Body of pancreas (tissue), 4 donors: ENCODE measurements at regions not wholly inside any gene's neighbourhood (a gene's known extent, or its start where the extent isn't known, plus 50 kb on each side); places are given as distances from the start of the nearest gene placed in this dataset.
A peak's percentile ranks its signal among the peaks of the same experiment; 100 is the strongest.

Experiments used
- ATAC-seq: fragments of 150-250 bp; one replicate; pipeline ENCODE4 v1.9.1; 2016
- DNase-seq, 4 donors: peaks; one replicate each; pipeline ENCODE4 v3.0.0-alpha.2; 2019
- H3K27ac ChIP-seq, 4 donors: fragments of 200-600 bp; sonication (generic); 1 replicate in 3 of 4; 2 replicates in 1 of 4; pipeline versions ENCODE4 v1.5.1 to v1.6.1; 2016 to 2019; ENCODE audit warnings: mild to moderate bottlenecking in 1 of 4, mixed read lengths in 1 of 4, moderate library complexity in 1 of 4
- H3K27me3 ChIP-seq, 2 donors: fragments of 200-600 bp; sonication (generic); one replicate each; pipeline ENCODE4 v1.6.0; 2016; ENCODE audit warnings: mild to moderate bottlenecking in 1 of 2
- H3K36me3 ChIP-seq, 2 donors: fragments of 200-600 bp; sonication (generic); replicated peaks in 1 of 2; 2 replicates each; pipeline ENCODE4 v1.5.1; 2016; ENCODE audit warnings: low read depth in 2 of 2; ENCODE audit not compliant: insufficient read depth in 1 of 2
- H3K4me1 ChIP-seq: fragments of 200-600 bp; sonication (generic); one replicate; pipeline ENCODE4 v1.6.0; 2016
- H3K4me3 ChIP-seq, 2 donors: fragments of 200-600 bp; sonication (generic); 1 replicate in 1 of 2; 2 replicates in 1 of 2; pipeline ENCODE4 v1.5.1; 2016 to 2019
- H3K9me3 ChIP-seq, 3 donors: fragments of 200-600 bp; sonication (generic); 1 replicate in 2 of 3; 2 replicates in 1 of 3; pipeline ENCODE4 v1.5.1; 2016
- CTCF ChIP-seq, 7 experiments: fragments of 450-650 bp in 4 of 7; fragments of 200-600 bp in 3 of 7; sonication (generic) in 3 of 7; IDR thresholded peaks; one replicate each; pipeline ENCODE4 v1.5.1; 2016 to 2019; ENCODE audit warnings: antibody characterized with exemption in 7 of 7
- POLR2A ChIP-seq, 3 donors: fragments of 450-650 bp; IDR thresholded peaks; one replicate each; pipeline ENCODE4 v1.6.1; 2016; ENCODE audit warnings: antibody characterized with exemption in 3 of 3, mild to moderate bottlenecking in 2 of 3
- WGBS, 2 donors: methylation state at CpG; one replicate each; pipeline ENCODE4 v1.1.5; 2017; 5-methylcytosine and 5-hydroxymethylcytosine counted together
- intact Hi-C: fragments of 100-400 bp; cut with DNase I; formaldehyde crosslinking; loops from one replicate; pipeline ENCODE4 v1.15.1; 2023

GRCh38 chr2:222797261-222797660, 63.6 kb upstream of the ACSL3 start:
- Histone ChIP-seq H3K27ac (peak overlapping the region in 2 of 4 donors; percentile 63 to 74), H3K4me1 (peaks cover 34% of the 10 kb centered on the region), H3K27me3 (no peaks in the 10 kb centered on the region), H3K9me3 (no peaks in the 10 kb centered on the region), H3K36me3 (no peaks in the 10 kb centered on the region), H3K4me3 (no peak overlapping the region)
- WGBS, 2 donors = 8 to 11% methylated on average over 2 of the region's 2 CpGs
- ATAC-seq (peak; percentile 34), DNase-seq (no peak)
- no peak for TF ChIP-seq POLR2A (IDR thresholded peaks at IDR 0.05)
- TF ChIP-seq CTCF (IDR thresholded peaks at IDR 0.05) = peak in 6 of 7 experiments; percentile 14 to 42 (median 28)
- intact Hi-C loops = no loop called here

DNA sequence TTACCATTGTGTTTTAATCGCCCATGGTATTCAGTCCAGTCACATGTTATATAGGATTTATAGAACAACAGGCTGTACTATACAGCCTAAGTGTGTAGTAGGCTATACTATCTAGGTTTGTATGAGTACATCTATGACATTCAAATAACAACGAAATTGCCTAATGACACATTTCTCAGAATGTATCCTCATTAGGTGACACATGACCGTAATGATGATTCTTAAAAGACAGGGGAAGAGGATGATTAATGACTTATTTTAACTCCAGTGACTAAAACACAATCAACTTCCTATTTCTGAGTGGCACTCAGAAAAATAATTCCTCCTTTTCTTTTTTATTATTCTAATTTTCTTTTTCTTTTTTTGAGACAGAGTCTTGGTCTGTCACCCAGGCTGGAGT, 63.0 kb upstream of the ACSL3 start:
- Histone ChIP-seq H3K36me3 (no peaks in the 10 kb centered on the region), H3K9me3 (no peaks in the 10 kb centered on the region), H3K4me1 (peaks cover 34% of the 10 kb centered on the region), H3K27ac (peak overlapping the region in 1 of 4 donors; percentile 63), H3K4me3 (no peak overlapping the region), H3K27me3 (no peaks in the 10 kb centered on the region)
- DNase-seq (no peak), ATAC-seq (no peak)
- intact Hi-C loops = no loop called here
- no peak for TF ChIP-seq POLR2A (IDR thresholded peaks at IDR 0.05)
- no peak for TF ChIP-seq CTCF (IDR thresholded peaks at IDR 0.05)
- WGBS, 2 donors = 78 to 79% methylated on average over 3 of the region's 3 CpGs

DNA sequence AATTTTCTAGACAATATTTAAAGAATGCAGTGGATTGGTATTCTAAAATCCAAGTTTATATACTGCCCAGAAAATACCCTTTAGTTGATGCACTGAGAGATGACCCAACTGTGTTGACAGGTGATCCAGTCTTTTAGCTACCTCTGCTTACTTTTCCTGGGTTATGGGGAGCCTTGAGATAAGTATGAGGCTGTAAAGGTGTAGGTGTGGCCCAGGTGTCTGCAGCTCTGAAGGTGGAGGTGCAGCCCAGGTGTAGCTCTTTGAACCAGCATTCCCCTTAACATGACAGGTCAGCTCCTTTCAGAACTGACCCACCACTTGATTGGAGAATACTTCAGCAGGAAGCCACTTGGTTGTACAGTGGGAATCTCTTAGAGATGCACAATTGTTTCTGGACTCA, 62.3 kb upstream of the ACSL3 start:
- no peaks in the 10 kb centered on the region for H3K36me3 ChIP-seq
- no peak for DNase-seq
- no peak for ATAC-seq
- H3K27me3 ChIP-seq = no peaks in the 10 kb centered on the region
- no peak overlapping the region for H3K4me3 ChIP-seq
- intact Hi-C loops = no loop called here
- peaks cover 34% of the 10 kb centered on the region for H3K4me1 ChIP-seq
- H3K27ac ChIP-seq = peak overlapping the region in 1 of 4 donors; percentile 42
- no peaks in the 10 kb centered on the region for H3K9me3 ChIP-seq
- no peak for TF ChIP-seq CTCF (IDR thresholded peaks at IDR 0.05)
- TF ChIP-seq POLR2A (IDR thresholded peaks at IDR 0.05) = no peak

DNA sequence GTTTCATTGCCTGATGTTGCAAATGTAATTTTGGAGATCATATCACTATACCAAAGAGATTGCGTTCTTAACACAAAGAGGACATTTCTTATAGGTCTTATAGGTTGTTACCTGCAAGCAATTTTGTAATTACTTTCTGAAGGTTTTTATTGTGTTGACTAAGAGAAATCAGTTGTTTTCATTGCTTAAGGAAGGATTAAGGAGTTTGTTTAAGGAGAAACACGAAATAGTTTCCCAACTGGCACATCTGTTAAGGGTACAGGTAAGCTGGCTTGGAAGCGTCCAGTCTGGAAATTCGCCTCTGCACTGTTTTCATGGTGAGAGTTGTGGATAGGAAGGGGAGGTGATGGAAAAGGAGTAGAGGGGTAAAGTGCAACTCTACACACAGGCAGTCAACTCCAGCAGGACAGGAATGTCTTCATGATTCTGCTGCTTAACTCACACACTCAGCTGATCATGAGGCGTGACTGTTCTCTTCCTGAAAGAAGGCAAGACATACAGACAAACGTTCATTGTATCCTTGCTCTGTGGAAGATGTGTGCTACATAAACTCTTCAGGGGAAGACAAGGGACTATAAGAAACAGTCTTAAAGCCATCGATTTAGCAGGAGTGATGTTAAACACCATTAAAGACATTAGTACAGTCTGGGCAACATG, 61.4 kb upstream of the ACSL3 start:
- intact Hi-C loops = no loop called here
- no peak overlapping the region for H3K4me3 ChIP-seq
- H3K4me1 ChIP-seq = peaks cover 34% of the 10 kb centered on the region
- H3K9me3 ChIP-seq = no peaks in the 10 kb centered on the region
- DNase-seq = no peak
- ATAC-seq = no peak
- WGBS, 2 donors = 82 to 87% methylated on average over 7 of the region's 7 CpGs
- H3K27me3 ChIP-seq = no peaks in the 10 kb centered on the region
- H3K27ac ChIP-seq = no peak overlapping the region
- H3K36me3 ChIP-seq = no peaks in the 10 kb centered on the region
- TF ChIP-seq CTCF (IDR thresholded peaks at IDR 0.05) = no peak
- no peak for TF ChIP-seq POLR2A (IDR thresholded peaks at IDR 0.05)

- Histone ChIP-seq H3K27ac (no peak overlapping the region), H3K4me1 (peaks cover 26% of the 10 kb centered on the region), H3K4me3 (no peak overlapping the region), H3K27me3 (no peaks in the 10 kb centered on the region), H3K9me3 (no peaks in the 10 kb centered on the region), H3K36me3 (no peaks in the 10 kb centered on the region)
- DNase-seq (no peak), ATAC-seq (no peak)
- intact Hi-C loops = no loop called here
- TF ChIP-seq POLR2A (IDR thresholded peaks at IDR 0.05) (no peak), CTCF (IDR thresholded peaks at IDR 0.05) (no peak)
- whole genome bisulfite sequencing, 2 donors = 83 to 88% methylated on average over 5 of the region's 5 CpGs
Observed at GRCh38 chr2:222802514-222803196, 58.2 kb upstream of the ACSL3 start.
